Embryonic facial prominence (tissue), 1 donor: ENCODE measurements at regions not wholly inside any gene's neighbourhood (a gene's known extent, or its start where the extent isn't known, plus 50 kb on each side); places are given as distances from the start of the nearest gene placed in this dataset.

Source experiments
- DNase-seq: peaks from one replicate; pipeline ENCODE4 v3.0.0-alpha.2; 2016; ENCODE audit errors: extremely low spot score

GRCh38 chr11:131299598-131300438 lies 70.6 kb upstream of the NTM start:
- DNase-seq = no peak

- DNase-seq = no peak
Observed at GRCh38 chr11:131300439-131300717, 70.0 kb upstream of the NTM start.

GRCh38 chr11:131301306-131301705 lies 69.1 kb upstream of the NTM start:
- DNase-seq = no peak

- no peak for DNase-seq
Observed at GRCh38 chr11:131302836-131303235, 67.6 kb upstream of the NTM start.

GRCh38 chr11:131303611-131304119 lies 66.8 kb upstream of the NTM start:
- DNase-seq = no peak

- no peak for DNase-seq
Observed at GRCh38 chr11:131305005-131305404, 65.4 kb upstream of the NTM start.

GRCh38 chr11:131307506-131307905 lies 62.9 kb upstream of the NTM start:
- DNase-seq = no peak

GRCh38 chr11:131309776-131310175 lies 60.6 kb upstream of the NTM start:
- no peak for DNase-seq

GRCh38 chr11:131311776-131312514 lies 58.5 kb upstream of the NTM start:
- peak; percentile 20 for DNase-seq
